B cell (primary cell): ENCODE measurements at regions not wholly inside any gene's neighbourhood (a gene's known extent, or its start where the extent isn't known, plus 50 kb on each side); places are given as distances from the start of the nearest gene placed in this dataset.

Source experiments
- ATAC-seq: fragments of 200-7000 bp; cut with Tn5 transposase; one replicate; pipeline ENCODE4 v1.10.0; 2021; ENCODE audit warnings: low read depth, mild to moderate bottlenecking, moderate number of reproducible peaks, moderate library complexity
- CTCF ChIA-PET: fragments of 350-600 bp; sonication (Branson Sonifier 250); formaldehyde crosslinking; loops from one replicate; lab custom pipeline; 2021; ENCODE audit warnings: antibody characterized with exemption, inconsistent platforms; lab: Charles Lee
- POLR2A ChIA-PET: fragments of 350-600 bp; sonication (Branson Sonifier 250); formaldehyde crosslinking; loops from one replicate; lab custom pipeline; 2021; ENCODE audit warnings: antibody characterized with exemption; lab: Charles Lee
- DNase-seq: peaks from one replicate; pipeline ENCODE4 v3.0.0; 2013
- H2AFZ ChIP-seq: 2 replicates; pipeline ENCODE4 v1.6.1; 2012; ENCODE audit warnings: mild to moderate bottlenecking, low read depth, low read length; ENCODE audit not compliant: insufficient read depth, poor library complexity, severe bottlenecking
- H3K27ac ChIP-seq, 2 donors: 1 replicate in 1 of 2; 2 replicates in 1 of 2; pipeline ENCODE4 v1.5.1; 2012 to 2013; ENCODE audit warnings: low read length in 2 of 2, mild to moderate bottlenecking in 2 of 2, moderate library complexity in 1 of 2
- H3K27me3 ChIP-seq, 4 experiments: fragments of 200-600 bp in 1 of 4; sonication (generic) in 1 of 4; replicated peaks in 1 of 4; 1 replicate in 2 of 4; 2 replicates in 2 of 4; pipeline versions ENCODE4 v1.6.1 to v1.7.0; 2013 to 2016; ENCODE audit warnings: low read length in 3 of 4, mild to moderate bottlenecking in 2 of 4, mixed read lengths in 1 of 4, moderate library complexity in 1 of 4; ENCODE audit not compliant: insufficient read depth in 4 of 4, control insufficient read depth in 3 of 4; ENCODE audit errors: control extremely low read depth in 1 of 4
- H3K36me3 ChIP-seq, 2 experiments: replicated peaks in 1 of 2; 1 replicate in 1 of 2; 2 replicates in 1 of 2; pipeline versions ENCODE4 v1.6.1 to v1.7.1; 2013; ENCODE audit warnings: low read length in 1 of 2; ENCODE audit not compliant: insufficient read depth in 2 of 2, control insufficient read depth in 1 of 2; ENCODE audit errors: control extremely low read depth in 1 of 2, extremely low read depth in 1 of 2
- H3K4me1 ChIP-seq, 2 donors: fragments of 200-600 bp in 1 of 2; sonication (generic) in 1 of 2; 1 replicate in 1 of 2; 2 replicates in 1 of 2; pipeline versions ENCODE4 v1.5.1 to v1.6.1; 2013 to 2017; ENCODE audit warnings: low read length in 2 of 2; ENCODE audit not compliant: control insufficient read depth in 2 of 2, insufficient read depth in 2 of 2
- H3K4me2 ChIP-seq: replicated peaks from 2 replicates; pipeline ENCODE3; 2012; ENCODE audit warnings: mild to moderate bottlenecking, low read depth, low read length; ENCODE audit not compliant: poor library complexity, severe bottlenecking
- H3K4me3 ChIP-seq, 5 experiments: fragments of 200-600 bp in 1 of 5; sonication (generic) in 1 of 5; 1 replicate in 3 of 5; 2 replicates in 2 of 5; pipeline versions ENCODE4 v1.5.1 to v1.7.0; 2011 to 2016; ENCODE audit warnings: low read length in 4 of 5, mild to moderate bottlenecking in 4 of 5, low read depth in 2 of 5, control low read depth in 1 of 5, moderate library complexity in 1 of 5; ENCODE audit not compliant: insufficient read depth in 1 of 5; ENCODE audit errors: control extremely low read depth in 1 of 5, extremely low read depth in 1 of 5
- H3K79me2 ChIP-seq: fragments of 200-600 bp; sonication (generic); one replicate; pipeline ENCODE4 v1.6.0; 2016; ENCODE audit warnings: low read length; ENCODE audit not compliant: control insufficient read depth, insufficient read depth
- H3K9ac ChIP-seq: fragments of 200-600 bp; sonication (generic); 2 replicates; pipeline ENCODE4 v1.6.1; 2017; ENCODE audit warnings: mild to moderate bottlenecking, low read length, moderate library complexity
- H3K9me3 ChIP-seq, 3 donors: one replicate each; pipeline versions ENCODE4 v1.6.1 to v1.7.1; 2013; ENCODE audit warnings: low read length in 2 of 3; ENCODE audit not compliant: control insufficient read depth in 2 of 3, insufficient read depth in 1 of 3; ENCODE audit errors: control extremely low read depth in 1 of 3
- H4K20me1 ChIP-seq: 2 replicates; pipeline ENCODE4 v1.6.0; 2012; ENCODE audit warnings: mild to moderate bottlenecking, low read length; ENCODE audit not compliant: insufficient read depth, control insufficient read depth, poor library complexity, severe bottlenecking
- H3K27ac Mint-ChIP-seq: one replicate; pipeline ENCODE4 v1.8.0; 2021; ENCODE audit warnings: mixed read lengths
- H3K27me3 Mint-ChIP-seq: one replicate; pipeline ENCODE4 v1.8.0; 2021; ENCODE audit warnings: mixed read lengths
- H3K4me1 Mint-ChIP-seq: one replicate; pipeline ENCODE4 v1.8.0; 2021; ENCODE audit warnings: mixed read lengths
- H3K4me3 Mint-ChIP-seq: one replicate; pipeline ENCODE4 v1.8.0; 2021; ENCODE audit warnings: mixed read lengths
- H3K9me3 Mint-ChIP-seq: one replicate; pipeline ENCODE4 v1.8.0; 2022; ENCODE audit warnings: mixed read lengths; ENCODE audit not compliant: insufficient read depth
- CTCF ChIP-seq: fragments of 200-600 bp; IDR thresholded peaks from one replicate; pipeline ENCODE4 v1.8.0; 2022; ENCODE audit warnings: antibody characterized with exemption, mild to moderate bottlenecking
- EZH2 ChIP-seq: IDR thresholded peaks from 2 replicates; pipeline ENCODE4 v1.6.1; 2012; ENCODE audit warnings: borderline replicate concordance, low read depth, mild to moderate bottlenecking, moderate library complexity, low read length; ENCODE audit not compliant: insufficient read depth, poor library complexity, severe bottlenecking
- WGBS: methylation state at CpG from one replicate; pipeline ENCODE4 v1.1.5; 2013; ENCODE audit warnings: missing lambda C conversion rate; ENCODE audit not compliant: insufficient coverage; 5-methylcytosine and 5-hydroxymethylcytosine counted together
- intact Hi-C: fragments of 100-400 bp; cut with micrococcal nuclease; formaldehyde crosslinking; loops from one replicate; pipeline ENCODE4 v1.10.0; 2022

- Histone ChIP-seq H2AFZ (no peak overlapping the region), H3K36me3 (no peaks in the 10 kb centered on the region), H3K27me3 (no peaks in the 10 kb centered on the region), H3K27ac (no peak overlapping the region), H3K4me2 (no peak overlapping the region), H3K9me3 (peaks cover 0 to 13% (median 0%) of the 10 kb centered on the region in 3 donors), H3K4me1 (no peaks in the 10 kb centered on the region), H3K9ac (no peak overlapping the region), H3K79me2 (no peaks in the 10 kb centered on the region), H3K4me3 (no peak overlapping the region), H4K20me1 (no peaks in the 10 kb centered on the region)
- CTCF ChIA-PET = no interaction called here
- ATAC-seq (no peak), DNase-seq (no peak)
- POLR2A ChIA-PET = no interaction called here
- H3K4me3 Mint-ChIP-seq = no peak overlapping the region
- intact Hi-C loops = no loop called here
- H3K27me3 Mint-ChIP-seq = peaks cover 3% of the 10 kb centered on the region
- WGBS = 56% methylated on average over 2 of the region's 4 CpGs
- no peaks in the 10 kb centered on the region for H3K9me3 Mint-ChIP-seq
- no peak overlapping the region for H3K27ac Mint-ChIP-seq
- H3K4me1 Mint-ChIP-seq = peaks cover 2% of the 10 kb centered on the region
- TF ChIP-seq CTCF = no peak
- no peak for TF ChIP-seq EZH2
These were observed 308.3 kb upstream of the AJAP1 start for GRCh38 chr1:4346131-4346530.

DNA sequence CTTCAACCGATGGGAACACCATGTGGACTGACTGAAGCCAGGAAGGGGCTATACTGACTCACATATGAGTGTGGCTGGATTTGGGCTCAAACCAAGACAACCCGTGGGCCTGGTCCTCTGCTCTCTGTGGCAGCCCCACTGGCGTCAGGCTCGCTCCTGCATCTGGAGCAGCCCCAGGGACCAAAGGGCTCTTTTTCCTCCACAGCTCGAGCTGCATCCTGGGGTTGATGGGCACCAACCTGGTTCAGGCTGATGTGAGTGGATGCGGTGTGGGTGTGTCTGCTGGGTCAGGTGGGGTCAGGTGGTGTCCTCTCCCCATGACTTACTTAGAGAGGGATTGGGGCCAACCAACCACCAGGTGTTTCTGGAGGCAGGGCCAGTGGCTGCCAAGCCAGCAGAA lies 303.0 kb upstream of the AJAP1 start:
- Histone ChIP-seq H3K4me2 (no peak overlapping the region), H3K27me3 (no peaks in the 10 kb centered on the region), H3K9me3 (peaks cover 0 to 7% (median 0%) of the 10 kb centered on the region in 3 donors), H4K20me1 (no peaks in the 10 kb centered on the region), H3K36me3 (no peaks in the 10 kb centered on the region), H3K27ac (no peak overlapping the region), H3K4me1 (no peaks in the 10 kb centered on the region), H3K4me3 (no peak overlapping the region), H2AFZ (no peak overlapping the region), H3K9ac (no peak overlapping the region), H3K79me2 (no peaks in the 10 kb centered on the region)
- H3K27me3 Mint-ChIP-seq = peaks cover 3% of the 10 kb centered on the region
- no peaks in the 10 kb centered on the region for H3K9me3 Mint-ChIP-seq
- TF ChIP-seq EZH2 (no peak), CTCF (no peak)
- ChIA-PET CTCF (interaction anchor here (0.8 kb wide), 1 partner anchor 25 kb away, joined by 3 read pairs; no protein-coding TSS in a partner anchor), POLR2A (no interaction called here)
- no peak overlapping the region for H3K27ac Mint-ChIP-seq
- H3K4me1 Mint-ChIP-seq = no peaks in the 10 kb centered on the region
- ATAC-seq (no peak), DNase-seq (no peak)
- 98% methylated on average over 6 of the region's 6 CpGs for WGBS
- intact Hi-C loops = no loop called here
- no peak overlapping the region for H3K4me3 Mint-ChIP-seq
